AG04450 (cell line): ENCODE measurements at regions not wholly inside any gene's neighbourhood (a gene's known extent, or its start where the extent isn't known, plus 50 kb on each side); places are given as distances from the start of the nearest gene placed in this dataset.

ENCODE experiments used
- CTCF ChIA-PET: fragments of 300-600, 350-600 bp; formaldehyde crosslinking; extraction: SDS; loops from one replicate; lab custom pipeline; 2022; ENCODE audit warnings: antibody characterized with exemption, inconsistent platforms; lab: Charles Lee
- POLR2A ChIA-PET: fragments of 350-600 bp; formaldehyde crosslinking; extraction: SDS; loops from one replicate; lab custom pipeline; 2021; ENCODE audit warnings: antibody characterized with exemption, inconsistent platforms; lab: Yijun Ruan, JAX
- DNase-seq: peaks from one replicate; pipeline ENCODE4 v3.0.0-alpha.2; 2011; ENCODE audit warnings: low read depth, low spot score
- H3K27ac ChIP-seq: one replicate; pipeline ENCODE4 v1.5.1; 2012; ENCODE audit warnings: low read depth, low read length, control low read depth
- H3K27me3 ChIP-seq: one replicate; pipeline ENCODE4 v1.6.0; 2012; ENCODE audit warnings: low read length; ENCODE audit not compliant: control insufficient read depth, insufficient read depth
- H3K4me3 ChIP-seq: 2 replicates; pipeline ENCODE4 v1.5.1; 2011; ENCODE audit warnings: mild to moderate bottlenecking, low read depth, low read length, control low read depth
- H3K9me3 ChIP-seq: 2 replicates; pipeline ENCODE4 v1.5.1; 2012; ENCODE audit warnings: low read length; ENCODE audit not compliant: control insufficient read depth, insufficient read depth
- TF ChIP-seq, protein P1 (sequence below): IDR thresholded peaks from 2 replicates; pipeline ENCODE4 v1.5.1; 2011; ENCODE audit warnings: low read depth, low read length, control low read depth, inconsistent platforms

DNA sequence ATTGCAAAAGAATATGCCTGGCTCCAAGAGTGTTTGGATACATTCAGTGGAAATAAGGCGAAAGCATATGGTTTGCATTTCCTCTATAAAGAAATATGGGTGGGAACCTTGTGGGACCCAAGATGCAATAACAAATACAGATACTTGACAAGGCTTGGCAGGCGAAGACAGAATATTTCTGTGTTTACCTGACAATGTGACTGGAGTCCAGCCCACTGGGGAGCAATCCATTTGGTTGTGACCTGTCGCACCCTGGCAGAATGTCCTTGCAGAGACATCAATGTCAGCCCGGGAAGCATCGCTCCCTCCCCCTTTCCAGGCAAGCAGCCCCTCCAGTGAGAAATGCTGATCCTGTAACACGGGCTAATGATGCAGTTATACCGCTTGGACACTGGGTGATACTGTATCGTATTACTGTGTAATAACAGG lies 296.6 kb downstream of the MAF start:
- POLR2A ChIA-PET, result no interaction called here
- TF ChIP-seq, protein P1, sequence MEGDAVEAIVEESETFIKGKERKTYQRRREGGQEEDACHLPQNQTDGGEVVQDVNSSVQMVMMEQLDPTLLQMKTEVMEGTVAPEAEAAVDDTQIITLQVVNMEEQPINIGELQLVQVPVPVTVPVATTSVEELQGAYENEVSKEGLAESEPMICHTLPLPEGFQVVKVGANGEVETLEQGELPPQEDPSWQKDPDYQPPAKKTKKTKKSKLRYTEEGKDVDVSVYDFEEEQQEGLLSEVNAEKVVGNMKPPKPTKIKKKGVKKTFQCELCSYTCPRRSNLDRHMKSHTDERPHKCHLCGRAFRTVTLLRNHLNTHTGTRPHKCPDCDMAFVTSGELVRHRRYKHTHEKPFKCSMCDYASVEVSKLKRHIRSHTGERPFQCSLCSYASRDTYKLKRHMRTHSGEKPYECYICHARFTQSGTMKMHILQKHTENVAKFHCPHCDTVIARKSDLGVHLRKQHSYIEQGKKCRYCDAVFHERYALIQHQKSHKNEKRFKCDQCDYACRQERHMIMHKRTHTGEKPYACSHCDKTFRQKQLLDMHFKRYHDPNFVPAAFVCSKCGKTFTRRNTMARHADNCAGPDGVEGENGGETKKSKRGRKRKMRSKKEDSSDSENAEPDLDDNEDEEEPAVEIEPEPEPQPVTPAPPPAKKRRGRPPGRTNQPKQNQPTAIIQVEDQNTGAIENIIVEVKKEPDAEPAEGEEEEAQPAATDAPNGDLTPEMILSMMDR, result no peak
- CTCF ChIA-PET, result no interaction called here
- H3K27me3 ChIP-seq, result no peaks in the 10 kb centered on the region
- no peak overlapping the region for H3K27ac ChIP-seq
- DNase-seq, result no peak
- H3K4me3 ChIP-seq, result no peak overlapping the region
- peaks cover 43% of the 10 kb centered on the region for H3K9me3 ChIP-seq

DNA sequence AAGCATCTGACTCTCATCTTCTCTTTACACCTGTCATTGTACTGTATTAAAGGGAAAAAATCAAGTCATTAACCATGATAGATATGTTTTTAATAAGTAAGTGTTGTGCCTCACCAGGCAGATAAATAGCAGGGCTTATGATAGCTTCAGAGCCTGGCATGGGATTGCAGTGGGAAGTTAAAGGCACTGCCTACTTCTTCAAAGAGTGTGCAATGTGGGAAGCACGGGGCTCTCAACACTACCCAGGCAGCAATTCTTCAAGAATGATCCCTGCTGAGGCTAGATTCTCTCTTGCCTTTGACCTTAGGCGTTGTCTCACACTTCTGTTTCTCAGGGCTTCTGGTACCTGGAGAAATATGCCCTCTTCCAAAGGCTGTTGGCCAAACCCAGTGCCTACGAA lies 297.3 kb downstream of the MAF start:
- DNase-seq, result no peak
- CTCF ChIA-PET, result no interaction called here
- TF ChIP-seq, protein P1, result no peak
- H3K4me3 ChIP-seq, result no peak overlapping the region
- H3K27me3 ChIP-seq, result no peaks in the 10 kb centered on the region
- no peak overlapping the region for H3K27ac ChIP-seq
- peaks cover 51% of the 10 kb centered on the region for H3K9me3 ChIP-seq
- POLR2A ChIA-PET, result no interaction called here

DNA sequence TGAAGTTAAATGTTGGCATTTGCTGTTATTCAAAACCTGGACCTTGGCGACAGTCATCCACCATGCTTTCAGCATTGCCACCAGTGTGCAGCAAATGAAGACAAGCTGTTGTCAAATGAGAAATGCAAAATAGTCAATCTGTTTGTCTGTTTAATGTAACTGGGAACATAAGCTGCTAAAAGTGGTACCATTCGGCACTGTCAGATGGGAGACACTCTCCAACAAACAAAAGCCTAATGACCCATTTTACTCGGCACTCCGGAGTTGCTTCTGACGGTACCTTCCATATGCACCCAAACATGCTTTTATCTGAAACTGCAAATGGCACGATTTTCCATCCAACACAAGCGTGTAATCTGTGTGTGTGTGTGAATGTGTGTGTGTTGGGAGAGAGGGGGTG lies 297.8 kb downstream of the MAF start:
- Histone ChIP-seq H3K27me3 (no peaks in the 10 kb centered on the region), H3K27ac (no peak overlapping the region), H3K4me3 (no peak overlapping the region), H3K9me3 (peaks cover 55% of the 10 kb centered on the region)
- DNase-seq, result no peak
- ChIA-PET POLR2A (no interaction called here), CTCF (no interaction called here)
- TF ChIP-seq, protein P1, result no peak

DNA sequence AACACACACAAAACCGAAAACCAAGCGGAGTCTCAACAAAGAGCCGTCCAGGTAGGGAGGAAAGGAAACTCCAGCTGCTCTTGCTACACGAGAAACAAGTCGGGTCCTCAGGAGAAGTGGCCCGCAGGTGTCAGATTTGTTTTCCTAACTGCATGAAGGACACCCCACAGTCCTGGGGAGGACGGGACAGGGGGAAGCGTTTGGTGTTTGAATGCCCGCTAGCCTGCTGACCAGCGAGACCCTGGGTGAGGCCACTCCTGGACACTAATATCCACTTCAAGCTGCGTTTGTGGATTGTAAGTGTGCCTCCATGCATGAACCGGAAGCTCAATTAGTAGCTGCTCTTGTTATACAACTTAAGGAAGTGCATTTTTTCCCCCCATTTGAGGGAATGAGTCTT lies 299.5 kb downstream of the MAF start:
- CTCF ChIA-PET, result no interaction called here
- no peak overlapping the region for H3K27ac ChIP-seq
- no peak for DNase-seq
- H3K27me3 ChIP-seq, result no peaks in the 10 kb centered on the region
- peaks cover 55% of the 10 kb centered on the region for H3K9me3 ChIP-seq
- TF ChIP-seq, protein P1, result no peak
- H3K4me3 ChIP-seq, result no peak overlapping the region
- POLR2A ChIA-PET, result no interaction called here

DNA sequence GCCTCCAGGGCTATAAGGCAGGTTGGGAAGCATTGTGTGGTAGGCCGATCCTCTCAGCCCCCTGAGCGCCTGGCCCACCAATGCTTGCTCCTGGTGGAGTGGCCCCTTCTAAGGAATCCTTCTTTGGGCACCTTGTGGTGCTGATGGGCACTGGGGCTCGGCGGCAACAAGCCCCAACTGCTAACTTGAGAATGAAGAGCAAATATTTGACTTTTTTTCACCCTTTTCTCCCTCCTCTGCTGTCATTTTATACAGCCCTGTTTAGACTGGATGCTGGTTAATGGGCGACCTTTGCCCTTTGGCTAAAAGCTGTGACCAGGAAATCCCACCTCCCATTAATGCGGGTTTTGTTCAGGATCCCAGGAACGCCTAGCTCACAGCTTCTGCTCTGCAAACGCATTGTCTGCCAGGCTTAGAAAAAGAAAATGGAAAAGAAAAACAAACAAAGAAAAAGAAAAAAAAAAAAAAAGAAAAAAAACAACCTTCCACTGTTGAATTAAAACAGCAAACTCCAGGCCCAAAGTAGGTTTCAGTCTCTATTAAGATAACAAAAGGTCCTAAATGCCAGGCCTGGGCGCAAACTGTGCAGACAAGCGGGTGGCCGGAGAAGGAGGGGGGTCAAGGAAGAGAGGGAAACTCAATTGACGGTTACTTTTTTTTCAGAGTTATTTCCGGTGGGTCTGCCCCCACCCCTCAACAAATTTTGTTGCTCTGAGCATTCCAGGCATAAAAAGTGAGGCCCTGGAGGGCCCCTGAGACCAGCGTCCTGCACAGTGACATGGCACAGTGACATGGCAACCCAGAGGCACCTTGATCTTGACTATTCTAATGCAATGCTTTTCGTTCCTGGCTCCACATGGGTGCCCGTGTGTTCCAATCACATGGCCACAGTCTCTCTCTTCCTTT lies 301.4 kb downstream of the MAF start:
- H3K27me3 ChIP-seq, result no peaks in the 10 kb centered on the region
- CTCF ChIA-PET, result interaction anchor here (0.7 kb wide), 1 partner anchor 644 kb away, joined by 3 read pairs; no protein-coding TSS in a partner anchor
- TF ChIP-seq, protein P1, result no peak
- DNase-seq, result no peak
- no peak overlapping the region for H3K4me3 ChIP-seq
- H3K27ac ChIP-seq, result no peak overlapping the region
- POLR2A ChIA-PET, result no interaction called here
- peaks cover 48% of the 10 kb centered on the region for H3K9me3 ChIP-seq
